ENCODE measurements at regions not wholly inside any gene's neighbourhood (a gene's known extent, or its start where the extent isn't known, plus 50 kb on each side); places are given as distances from the start of the nearest gene placed in this dataset.

DNA sequence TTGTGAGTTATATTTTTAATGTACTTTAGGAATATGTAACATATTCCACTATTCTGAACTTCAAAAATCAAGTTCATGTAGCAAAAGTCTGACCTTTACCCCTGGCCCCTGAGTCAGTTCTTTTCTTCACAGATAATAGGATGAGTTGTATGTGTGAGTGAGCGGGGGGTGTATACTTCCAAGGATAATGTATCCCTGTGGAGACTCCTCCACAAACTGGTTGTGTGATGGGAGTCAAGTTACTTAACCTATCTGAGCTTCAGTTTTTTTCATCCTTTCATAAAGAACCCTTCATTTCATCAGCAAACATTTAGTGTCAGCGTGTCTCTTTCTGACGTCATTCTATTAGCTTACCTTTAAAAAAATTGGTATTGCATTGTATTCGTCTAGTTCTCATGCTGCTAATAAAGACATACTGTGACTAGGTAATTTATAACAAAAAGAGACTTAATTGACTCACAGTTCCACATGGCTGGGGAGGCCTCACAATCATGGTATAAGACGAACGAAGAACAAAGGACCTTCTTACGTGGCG, 288.1 kb upstream of the GPC6 start:
- TF ChIP-seq CTCF (IDR thresholded peaks at IDR 0.05; ENCODE audit: low read length) = no peak
- TF ChIP-seq EZH2phosphoT487 (IDR thresholded peaks at IDR 0.05; ENCODE audit: low read length) = no peak
